Endothelial cell (in vitro differentiated cells): ENCODE measurements at regions not wholly inside any gene's neighbourhood (a gene's known extent, or its start where the extent isn't known, plus 50 kb on each side); places are given as distances from the start of the nearest gene placed in this dataset.
A peak's percentile ranks its signal among the peaks of the same experiment; 100 is the strongest.

Experiments used
- DNase-seq: peaks from one replicate; pipeline ENCODE4 v3.0.0; 2021; ENCODE audit warnings: low spot score
- H3K27ac Mint-ChIP-seq: one replicate; pipeline ENCODE4 v1.8.0; 2021; ENCODE audit warnings: mixed read lengths, inconsistent platforms; ENCODE audit not compliant: unreplicated experiment
- H3K27me3 Mint-ChIP-seq: one replicate; pipeline ENCODE4 v1.8.0; 2021; ENCODE audit warnings: mild to moderate bottlenecking, moderate library complexity, mixed read lengths, inconsistent platforms; ENCODE audit not compliant: unreplicated experiment
- H3K36me3 Mint-ChIP-seq: one replicate; pipeline ENCODE4 v1.8.0; 2021; ENCODE audit warnings: mild to moderate bottlenecking, low read depth, mixed read lengths, inconsistent platforms; ENCODE audit not compliant: unreplicated experiment
- H3K4me1 Mint-ChIP-seq: one replicate; pipeline ENCODE4 v1.8.0; 2021; ENCODE audit warnings: mild to moderate bottlenecking, mixed read lengths, inconsistent platforms; ENCODE audit not compliant: unreplicated experiment
- H3K4me3 Mint-ChIP-seq: one replicate; pipeline ENCODE4 v1.8.0; 2021; ENCODE audit warnings: mild to moderate bottlenecking, mixed read lengths, inconsistent platforms; ENCODE audit not compliant: unreplicated experiment
- H3K9me3 Mint-ChIP-seq: one replicate; pipeline ENCODE4 v1.8.0; 2021; ENCODE audit warnings: mixed read lengths, inconsistent platforms; ENCODE audit not compliant: unreplicated experiment
- CTCF ChIP-seq: fragments of 200-600 bp; sonication (generic); IDR thresholded peaks from one replicate; pipeline ENCODE4 v1.5.0; 2021; ENCODE audit warnings: antibody characterized with exemption; ENCODE audit not compliant: unreplicated experiment

- H3K9me3 Mint-ChIP-seq = no peaks in the 10 kb centered on the region
- H3K27me3 Mint-ChIP-seq = peaks cover 16% of the 10 kb centered on the region
- DNase-seq = peak; percentile 18
- no peak for TF ChIP-seq CTCF
- peaks cover 5% of the 10 kb centered on the region for H3K4me1 Mint-ChIP-seq
- H3K36me3 Mint-ChIP-seq = no peaks in the 10 kb centered on the region
- peak overlapping the region; percentile 80 for H3K4me3 Mint-ChIP-seq
- no peak overlapping the region for H3K27ac Mint-ChIP-seq
These were observed 305.7 kb upstream of the KCNN2 start for GRCh38 chr5:114056185-114056538.

- no peaks in the 10 kb centered on the region for H3K36me3 Mint-ChIP-seq
- no peak overlapping the region for H3K4me3 Mint-ChIP-seq
- H3K4me1 Mint-ChIP-seq = no peaks in the 10 kb centered on the region
- H3K27me3 Mint-ChIP-seq = peaks cover 9% of the 10 kb centered on the region
- no peak for TF ChIP-seq CTCF
- no peak overlapping the region for H3K27ac Mint-ChIP-seq
- H3K9me3 Mint-ChIP-seq = no peaks in the 10 kb centered on the region
- DNase-seq = no peak
These were observed 301.0 kb upstream of the KCNN2 start for GRCh38 chr5:114060866-114061265.

GRCh38 chr5:114062932-114063867 is 298.7 kb upstream of the KCNN2 start:
- no peaks in the 10 kb centered on the region for H3K4me1 Mint-ChIP-seq
- H3K9me3 Mint-ChIP-seq = no peaks in the 10 kb centered on the region
- peaks cover 5% of the 10 kb centered on the region for H3K27me3 Mint-ChIP-seq
- no peak overlapping the region for H3K27ac Mint-ChIP-seq
- H3K4me3 Mint-ChIP-seq = no peak overlapping the region
- no peaks in the 10 kb centered on the region for H3K36me3 Mint-ChIP-seq
- TF ChIP-seq CTCF = no peak
- DNase-seq = no peak

DNA sequence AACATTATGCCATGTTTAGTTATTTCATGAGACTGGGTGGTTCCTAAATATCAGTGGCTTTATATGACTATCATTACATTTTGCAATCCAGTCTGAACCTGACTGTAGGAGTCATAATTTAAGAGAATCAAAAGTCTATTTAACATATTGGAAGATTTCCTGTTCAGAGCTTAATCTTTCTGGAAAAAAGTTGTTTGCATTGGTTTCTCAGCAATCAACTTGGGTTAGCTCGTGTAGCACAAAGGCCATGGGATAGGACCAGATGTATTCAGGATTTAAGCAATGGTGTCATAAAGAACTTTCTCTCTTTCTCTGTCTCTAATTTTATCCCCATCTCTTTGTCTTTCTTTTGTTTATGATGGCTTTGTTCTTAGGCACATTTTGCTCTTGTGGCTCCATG is 296.0 kb upstream of the KCNN2 start:
- Mint-ChIP-seq H3K4me1 (no peaks in the 10 kb centered on the region), H3K27me3 (no peaks in the 10 kb centered on the region), H3K9me3 (no peaks in the 10 kb centered on the region), H3K36me3 (no peaks in the 10 kb centered on the region), H3K4me3 (no peak overlapping the region), H3K27ac (no peak overlapping the region)
- no peak for TF ChIP-seq CTCF
- no peak for DNase-seq

DNA sequence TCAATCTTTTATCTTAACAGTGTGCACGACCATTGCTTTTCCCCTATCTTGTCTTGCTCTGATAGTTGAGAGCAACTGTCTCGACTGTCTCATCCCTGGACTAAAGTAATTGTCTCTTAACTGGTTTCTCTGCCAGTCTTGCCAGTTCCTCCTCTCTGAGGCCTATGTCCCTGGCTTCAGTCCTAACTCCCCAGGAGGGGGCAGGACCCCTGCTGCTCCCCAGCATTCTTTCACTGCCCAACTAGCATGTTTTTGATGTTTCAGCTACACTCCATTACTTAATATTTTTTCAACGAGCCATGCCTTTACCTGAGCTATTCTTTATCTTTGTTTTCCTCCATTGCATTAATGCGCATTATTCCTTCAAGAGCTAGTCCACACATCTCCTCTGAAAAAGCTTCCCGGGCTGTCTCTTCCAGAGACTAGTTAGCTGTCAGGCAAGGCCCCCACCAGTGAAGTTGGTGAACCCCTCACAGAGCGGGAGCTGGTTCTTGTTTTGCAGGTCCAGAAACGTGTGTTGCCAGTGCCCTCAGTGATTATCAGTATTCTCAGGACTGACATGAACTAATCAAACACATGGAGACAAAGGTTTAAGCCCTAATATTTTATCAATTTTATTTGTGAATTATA is 291.7 kb upstream of the KCNN2 start:
- no peak for DNase-seq
- H3K27ac Mint-ChIP-seq = no peak overlapping the region
- H3K4me1 Mint-ChIP-seq = peaks cover 7% of the 10 kb centered on the region
- no peaks in the 10 kb centered on the region for H3K36me3 Mint-ChIP-seq
- no peak overlapping the region for H3K4me3 Mint-ChIP-seq
- H3K27me3 Mint-ChIP-seq = no peaks in the 10 kb centered on the region
- TF ChIP-seq CTCF = no peak
- peaks cover 4% of the 10 kb centered on the region for H3K9me3 Mint-ChIP-seq
